Right renal cortex interstitium (tissue), 3 donors: ENCODE measurements at regions not wholly inside any gene's neighbourhood (a gene's known extent, or its start where the extent isn't known, plus 50 kb on each side); places are given as distances from the start of the nearest gene placed in this dataset.

Experiments
- DNase-seq, 3 donors: peaks; one replicate each; pipeline ENCODE4 v3.0.0-alpha.2; 2013; ENCODE audit warnings: low read depth in 3 of 3, low spot score in 2 of 3

- no peak for DNase-seq
Measured at GRCh38 chr6:132972254-132972653, 157.9 kb downstream of the RPS12 start.

- DNase-seq: no peak
Measured at GRCh38 chr6:132972971-132973370, 158.6 kb downstream of the RPS12 start.

- DNase-seq: no peak
Measured at GRCh38 chr6:132973514-132973993, 159.2 kb downstream of the RPS12 start.

GRCh38 chr6:132974122-132974521 is 159.8 kb downstream of the RPS12 start:
- DNase-seq: no peak

- DNase-seq: no peak
Measured at GRCh38 chr6:132977413-132977812, 163.0 kb downstream of the RPS12 start.

GRCh38 chr6:132978685-132979084 is 164.3 kb downstream of the RPS12 start:
- no peak for DNase-seq

- DNase-seq: no peak
Measured at GRCh38 chr6:132993738-132994137, 179.4 kb downstream of the RPS12 start.

GRCh38 chr6:132995009-132995408 is 180.6 kb downstream of the RPS12 start:
- no peak for DNase-seq

- no peak for DNase-seq
Measured at GRCh38 chr6:132995432-132995831, 181.1 kb downstream of the RPS12 start.

GRCh38 chr6:132998418-132998817 is 184.0 kb downstream of the RPS12 start:
- DNase-seq: no peak

GRCh38 chr6:133001040-133001565 is 186.7 kb downstream of the RPS12 start:
- no peak for DNase-seq

GRCh38 chr6:133004304-133004884 is 190.0 kb downstream of the RPS12 start:
- DNase-seq: no peak

GRCh38 chr6:133012774-133013173 is 198.4 kb downstream of the RPS12 start:
- no peak for DNase-seq

GRCh38 chr6:133016631-133017030 is 202.3 kb downstream of the RPS12 start:
- no peak for DNase-seq

GRCh38 chr6:133017581-133017980 is 203.2 kb downstream of the RPS12 start:
- no peak for DNase-seq

- DNase-seq: no peak
Measured at GRCh38 chr6:133026705-133027104, 212.3 kb downstream of the RPS12 start.

- DNase-seq: no peak
Measured at GRCh38 chr6:133033263-133033662, 207.9 kb upstream of the EYA4 start.

- DNase-seq: no peak
Measured at GRCh38 chr6:133034509-133035206, 206.5 kb upstream of the EYA4 start.

GRCh38 chr6:133040094-133040802 is 200.9 kb upstream of the EYA4 start:
- no peak for DNase-seq

- DNase-seq: peak in 2 of 3 donors; percentile 19 to 23
Measured at GRCh38 chr6:133040803-133041419, 200.2 kb upstream of the EYA4 start.

GRCh38 chr6:133042550-133043120 is 198.5 kb upstream of the EYA4 start:
- no peak for DNase-seq
